T-helper 22 cell (primary cell): ENCODE measurements at regions not wholly inside any gene's neighbourhood (a gene's known extent, or its start where the extent isn't known, plus 50 kb on each side); places are given as distances from the start of the nearest gene placed in this dataset.
"Not testable (repeated sequence)": the region's sequence is repeated elsewhere in the genome, so short reads cannot be mapped to it uniquely, and the experiment has no call there.

ENCODE experiments used
- DNase-seq: peaks from one replicate; pipeline ENCODE4 v3.0.0-alpha.2; 2020; ENCODE audit warnings: low read depth

DNA sequence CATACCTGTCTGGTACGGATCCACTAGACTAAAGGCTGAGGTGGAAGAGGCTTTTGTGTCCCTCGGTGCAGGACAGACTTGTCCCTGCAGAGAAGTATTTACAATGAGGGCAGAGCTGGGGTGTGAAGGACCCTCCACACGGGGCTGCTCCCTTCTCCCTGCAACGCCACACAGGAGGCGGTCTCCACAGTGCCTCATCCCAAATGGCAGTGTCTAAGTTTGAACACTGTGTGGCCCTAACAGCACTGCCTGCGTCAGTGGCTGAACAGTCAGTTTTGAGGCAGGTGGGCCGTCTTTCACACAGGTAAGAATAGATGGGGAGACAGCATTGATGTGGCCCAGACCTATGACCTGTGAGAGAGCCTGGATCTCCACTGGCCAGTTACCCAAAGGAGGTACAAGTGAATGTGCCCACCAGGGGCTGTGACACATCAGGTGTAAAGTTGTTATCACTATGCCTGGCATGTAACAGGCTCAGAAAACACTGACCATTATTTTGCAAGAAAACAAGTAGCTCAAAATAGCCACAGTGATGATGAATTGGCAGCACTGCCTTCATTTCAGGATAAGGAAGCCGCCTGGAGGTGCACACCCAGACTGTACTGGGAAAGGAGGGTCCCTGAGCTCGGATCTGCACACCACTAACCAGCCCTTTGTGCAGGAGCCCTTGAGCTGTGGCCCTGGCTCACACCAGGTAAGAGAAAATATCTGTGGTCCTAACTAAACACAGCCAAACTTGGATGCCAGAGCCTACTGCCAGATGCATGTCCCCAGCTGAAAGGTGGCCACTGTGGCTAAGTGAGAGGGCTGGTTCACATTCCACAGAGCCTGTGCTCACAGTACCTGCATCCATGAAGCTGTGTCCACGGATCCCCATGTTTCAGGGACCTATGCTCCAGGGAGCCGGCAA is 246.7 kb downstream of the DLL1 start:
- no peak for DNase-seq

DNA sequence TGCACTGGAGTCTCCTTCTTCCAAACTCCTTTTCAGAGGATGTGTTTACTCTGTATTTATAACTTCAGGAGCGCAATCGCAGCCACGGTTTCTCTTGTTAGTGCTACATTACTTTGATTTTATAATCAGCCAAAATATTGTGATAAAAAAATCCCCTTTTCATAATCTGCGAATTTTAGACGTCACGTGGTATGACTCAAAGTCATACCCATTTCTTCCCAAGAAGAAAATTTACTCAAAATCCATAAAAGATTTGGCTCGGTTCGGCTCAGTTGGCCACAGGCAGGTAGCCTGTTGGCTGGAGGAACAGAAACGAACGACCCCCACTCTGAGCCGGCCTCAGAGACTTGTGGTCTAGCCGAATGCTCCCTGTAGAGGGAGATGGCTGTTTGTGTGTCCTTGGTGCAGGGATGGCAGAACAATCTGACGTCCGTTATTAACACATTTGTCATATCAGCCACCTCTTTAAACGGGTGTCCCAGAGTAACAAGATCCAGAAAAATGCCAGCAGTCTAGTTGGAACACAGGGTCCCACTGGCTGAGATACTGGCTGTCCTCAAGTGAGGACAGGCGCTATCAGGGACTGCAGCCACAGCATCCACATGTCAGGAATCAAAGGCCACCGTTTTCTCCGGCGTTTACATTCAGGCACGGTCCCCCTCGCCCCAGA is 247.6 kb downstream of the DLL1 start:
- no peak for DNase-seq

GRCh38 chr6:170042596-170043118 is 248.2 kb downstream of the DLL1 start:
- no peak for DNase-seq

GRCh38 chr6:170042123-170042522 is 248.8 kb downstream of the DLL1 start:
- DNase-seq = no peak

DNA sequence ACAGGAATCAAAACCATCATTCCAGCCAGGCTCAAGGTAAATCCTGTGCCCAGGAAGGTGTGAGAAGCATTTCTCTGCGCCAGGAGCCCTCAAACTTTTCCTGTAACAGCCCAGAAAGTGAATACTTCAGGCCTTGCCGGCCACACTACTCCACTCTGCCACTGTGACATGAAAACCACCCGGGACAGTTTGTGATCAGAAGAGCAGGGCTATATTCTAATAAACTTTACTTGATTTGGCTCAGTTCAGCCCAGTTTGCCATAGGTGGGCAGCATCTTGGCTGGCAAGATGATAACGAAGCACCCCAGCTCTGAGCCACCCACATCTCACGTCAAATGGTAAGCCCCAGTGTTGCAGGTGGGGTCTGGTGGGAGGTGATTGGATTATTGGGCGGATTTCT is 249.4 kb downstream of the DLL1 start:
- no peak for DNase-seq

DNA sequence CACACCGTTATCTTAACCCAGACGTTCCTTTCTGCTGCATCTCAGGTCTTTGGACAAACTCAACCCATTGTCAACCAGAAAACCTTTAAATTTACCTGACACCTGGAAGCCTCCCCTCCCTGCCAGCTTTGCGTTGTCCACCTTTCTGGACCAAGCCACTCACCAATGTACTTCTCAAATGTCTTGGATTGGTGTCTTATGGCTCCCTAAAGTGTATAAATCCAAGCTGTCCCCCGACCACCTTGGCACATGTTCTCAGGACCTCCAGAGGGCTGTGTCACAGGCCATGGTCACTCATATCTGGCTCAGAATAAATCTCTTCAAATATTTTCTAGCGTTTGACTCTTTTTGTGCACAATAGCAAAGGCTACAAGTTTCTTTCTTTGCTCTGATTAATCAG is 250.0 kb downstream of the DLL1 start:
- DNase-seq = no peak

DNA sequence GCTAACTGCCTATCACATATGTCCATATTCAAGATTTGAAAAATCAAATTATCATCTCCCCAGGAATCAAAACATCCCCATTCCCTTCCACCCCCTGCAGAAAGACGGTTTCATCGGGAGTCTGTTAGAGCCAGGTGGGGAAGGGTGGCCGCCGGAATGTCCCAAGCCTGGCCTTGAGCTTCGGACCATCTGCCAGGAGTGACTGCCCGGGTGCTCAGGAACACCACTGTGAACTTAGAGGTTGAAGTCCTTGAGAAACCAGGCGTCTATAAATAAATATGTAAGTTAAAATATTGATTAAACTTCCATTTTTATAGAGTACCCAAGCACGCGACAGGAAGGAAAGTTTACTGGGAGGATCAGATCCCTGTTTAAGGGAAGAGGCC is 250.8 kb downstream of the DLL1 start:
- no peak for DNase-seq

DNA sequence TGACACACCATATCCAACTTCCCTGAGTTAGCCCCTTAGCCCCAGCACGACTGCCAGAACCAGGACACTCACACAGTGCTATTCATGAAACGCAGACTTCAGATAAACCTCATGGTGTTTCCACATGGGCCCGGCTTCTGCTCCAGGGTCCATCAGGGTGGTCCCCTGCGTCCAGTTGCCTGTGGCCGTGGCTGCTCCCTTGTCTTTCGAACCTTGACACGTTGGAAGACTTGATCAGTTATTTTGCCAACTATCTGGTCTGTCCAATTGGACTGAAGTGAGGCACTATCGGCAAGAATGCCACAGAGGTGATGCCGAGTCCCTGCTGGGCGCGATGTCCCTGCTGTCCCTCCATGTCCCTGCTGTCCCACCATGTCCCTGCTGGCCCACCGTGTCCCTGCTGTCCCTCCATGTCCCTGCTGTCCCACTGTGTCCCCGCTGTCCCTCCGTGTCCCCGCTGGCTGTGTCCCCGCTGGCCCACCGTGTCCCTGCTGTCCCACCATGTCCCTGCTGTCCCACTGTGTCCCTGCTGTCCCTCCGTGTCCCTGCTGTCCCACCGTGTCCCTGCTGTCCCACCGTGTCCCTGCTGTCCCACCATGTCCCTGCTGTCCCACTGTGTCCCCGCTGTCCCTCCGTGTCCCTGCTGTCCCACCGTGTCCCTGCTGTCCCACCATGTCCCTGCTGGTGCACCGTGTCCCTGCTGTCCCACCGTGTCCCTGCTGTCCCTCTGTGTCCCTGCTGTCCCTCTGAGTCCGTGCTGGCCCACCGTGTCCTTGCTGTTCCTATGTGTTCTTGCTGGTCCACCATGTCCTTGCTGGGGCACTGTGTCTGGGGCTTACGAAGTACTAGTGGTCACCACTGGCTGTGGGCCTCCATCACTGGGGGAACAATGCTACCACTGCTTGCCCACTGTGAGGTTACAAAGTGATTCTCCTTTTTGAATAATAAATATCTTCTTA is 251.4 kb downstream of the DLL1 start:
- no peak for DNase-seq

- DNase-seq = no peak
Measured at GRCh38 chr6:170038708-170039107, 252.2 kb downstream of the DLL1 start.

DNA sequence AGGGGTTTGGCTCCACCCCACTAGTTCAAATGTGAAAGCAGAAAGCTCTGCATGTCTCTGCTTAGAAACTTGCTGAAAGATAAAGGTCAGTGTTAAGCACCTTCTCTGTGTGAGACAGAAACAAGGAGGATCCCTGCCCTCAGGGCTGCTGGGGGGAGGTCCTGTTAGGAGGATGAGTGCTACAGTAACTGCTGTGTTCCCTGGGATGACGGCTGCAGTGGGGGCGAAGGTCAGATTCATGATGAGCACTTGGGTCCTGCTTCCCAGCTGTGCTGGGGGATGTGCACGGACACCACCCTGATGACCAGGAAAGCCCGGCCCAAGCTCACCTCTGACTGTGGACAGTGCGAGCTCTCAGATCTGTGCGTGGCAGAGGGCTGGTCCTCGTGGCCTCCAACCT is 252.6 kb downstream of the DLL1 start:
- no peak for DNase-seq

- DNase-seq = no peak
Measured at GRCh38 chr6:170037541-170038250, 253.2 kb downstream of the DLL1 start.

DNA sequence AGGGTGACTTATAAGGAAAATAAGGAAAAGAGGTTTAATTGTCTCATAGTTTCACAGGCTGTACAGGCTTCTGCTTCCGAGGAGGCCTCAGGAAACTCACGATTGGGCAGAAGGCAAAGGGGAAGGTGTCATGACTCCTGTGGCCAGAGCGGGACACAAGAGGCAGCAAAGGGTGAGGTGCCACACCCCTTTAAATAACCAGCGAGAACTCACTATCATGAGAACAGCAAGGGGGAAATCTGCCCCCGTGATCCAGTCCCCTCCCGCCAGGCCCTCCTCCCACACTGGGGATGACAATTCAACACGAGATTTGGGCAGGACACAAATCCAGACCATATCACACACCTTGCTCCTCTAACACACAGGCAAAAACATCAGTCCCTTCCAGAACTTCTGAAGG is 254.0 kb downstream of the DLL1 start:
- no peak for DNase-seq

DNA sequence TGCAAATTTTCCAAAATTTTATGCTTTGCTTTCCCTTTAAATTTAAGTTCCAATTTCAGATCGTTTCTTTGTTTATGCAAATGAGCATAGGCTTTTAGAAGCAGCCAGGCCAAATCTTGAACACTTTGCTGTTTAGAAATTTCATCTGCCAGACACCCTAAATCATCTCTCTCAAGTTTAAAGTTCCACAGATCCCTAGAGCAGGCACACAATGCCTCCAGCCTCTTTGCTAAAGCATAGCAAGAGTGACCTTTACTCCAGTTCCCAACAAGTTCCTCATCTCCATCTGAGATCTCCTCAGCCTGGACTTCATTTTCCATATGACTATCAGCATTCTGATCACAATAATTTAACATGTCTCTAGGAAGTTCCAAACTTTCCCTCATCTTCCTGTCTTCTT is 254.5 kb downstream of the DLL1 start:
- DNase-seq = not testable (repeated sequence)

GRCh38 chr6:170035901-170036304 is 255.0 kb downstream of the DLL1 start:
- no peak for DNase-seq

- no peak for DNase-seq
Measured at GRCh38 chr6:170035044-170035443, 255.8 kb downstream of the DLL1 start.

GRCh38 chr6:170034294-170034693 is 256.6 kb downstream of the DLL1 start:
- no peak for DNase-seq

GRCh38 chr6:170033666-170034065 is 257.2 kb downstream of the DLL1 start:
- no peak for DNase-seq

- DNase-seq = no peak
Measured at GRCh38 chr6:170032706-170033309, 258.1 kb downstream of the DLL1 start.

GRCh38 chr6:170032197-170032596 is 258.7 kb downstream of the DLL1 start:
- no peak for DNase-seq

DNA sequence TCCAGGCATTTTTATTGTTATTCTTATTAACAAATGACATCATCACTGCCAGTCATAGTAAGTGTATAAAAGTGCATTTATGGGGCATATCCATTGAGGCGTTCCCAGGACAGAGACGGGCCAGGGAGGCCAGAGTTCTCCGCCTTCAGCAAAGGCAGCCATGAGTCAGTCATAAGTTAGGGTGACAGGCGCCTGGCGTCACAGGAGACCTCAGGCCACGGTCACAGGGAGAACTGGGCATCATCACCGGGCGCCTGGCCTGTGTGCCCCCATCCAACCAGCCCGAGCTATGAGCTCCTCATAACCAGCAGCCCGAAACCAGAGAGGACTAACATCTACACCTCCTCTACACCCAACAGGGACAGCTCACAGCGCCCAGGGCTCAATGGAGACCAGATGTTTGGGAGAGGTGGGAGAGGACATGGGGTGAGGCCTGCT is 259.2 kb downstream of the DLL1 start:
- no peak for DNase-seq
